ENCODE measurements at regions not wholly inside any gene's neighbourhood (a gene's known extent, or its start where the extent isn't known, plus 50 kb on each side); places are given as distances from the start of the nearest gene placed in this dataset.

DNA sequence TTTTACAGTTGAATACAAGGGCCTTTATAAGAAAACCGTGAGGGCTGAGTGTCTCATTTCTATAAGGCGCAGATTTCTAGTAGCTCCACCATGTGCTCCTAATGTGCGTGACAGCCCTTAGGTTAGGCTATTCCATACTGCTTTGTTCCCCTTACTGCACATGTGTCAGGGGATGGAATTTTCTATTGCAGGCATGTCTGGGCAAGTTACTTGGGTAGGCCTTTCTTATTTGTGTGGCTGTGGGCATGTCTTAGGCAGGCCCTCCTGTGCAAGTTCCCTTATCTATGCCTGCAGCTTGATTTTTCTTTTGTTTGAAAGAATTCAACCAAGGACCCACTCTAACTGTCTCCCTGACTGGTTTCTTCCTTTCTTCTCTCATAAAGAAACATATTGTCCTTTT is 434.2 kb upstream of the CNTN3 start:
- Histone ChIP-seq H2AFZ (ENCODE audit: low read length) (no peak overlapping the region), H3F3A (ENCODE audit: insufficient read depth, low read length) (no peaks in the 10 kb centered on the region), H3K4me2 (ENCODE audit: low read length) (no peak overlapping the region), H3K9me2 (ENCODE audit: low read depth, low read length) (no peaks in the 10 kb centered on the region), H3K27me3 (ENCODE audit: insufficient read depth, low read length) (no peaks in the 10 kb centered on the region), H3K9me3 (ENCODE audit: low read length) (no peaks in the 10 kb centered on the region), H3K36me3 (ENCODE audit: insufficient read depth, low read length) (no peaks in the 10 kb centered on the region), H3K27ac (ENCODE audit: low read depth, low read length, poor library complexity, severe bottlenecking) (no peak overlapping the region), H3K79me2 (ENCODE audit: insufficient read depth, low read length) (no peaks in the 10 kb centered on the region), H4K20me1 (ENCODE audit: insufficient read depth, low read length) (no peaks in the 10 kb centered on the region), H3K4me1 (ENCODE audit: insufficient read depth, low read length, severe bottlenecking) (no peaks in the 10 kb centered on the region), H3K4me3 (ENCODE audit: low read depth, low read length, poor library complexity, severe bottlenecking) (no peak overlapping the region), H3K9ac (ENCODE audit: low read length) (no peak overlapping the region)
- TF ChIP-seq EZH2 (IDR thresholded peaks at IDR 0.05; ENCODE audit: borderline replicate concordance, low read length) = no peak
- TF ChIP-seq, protein P1, sequence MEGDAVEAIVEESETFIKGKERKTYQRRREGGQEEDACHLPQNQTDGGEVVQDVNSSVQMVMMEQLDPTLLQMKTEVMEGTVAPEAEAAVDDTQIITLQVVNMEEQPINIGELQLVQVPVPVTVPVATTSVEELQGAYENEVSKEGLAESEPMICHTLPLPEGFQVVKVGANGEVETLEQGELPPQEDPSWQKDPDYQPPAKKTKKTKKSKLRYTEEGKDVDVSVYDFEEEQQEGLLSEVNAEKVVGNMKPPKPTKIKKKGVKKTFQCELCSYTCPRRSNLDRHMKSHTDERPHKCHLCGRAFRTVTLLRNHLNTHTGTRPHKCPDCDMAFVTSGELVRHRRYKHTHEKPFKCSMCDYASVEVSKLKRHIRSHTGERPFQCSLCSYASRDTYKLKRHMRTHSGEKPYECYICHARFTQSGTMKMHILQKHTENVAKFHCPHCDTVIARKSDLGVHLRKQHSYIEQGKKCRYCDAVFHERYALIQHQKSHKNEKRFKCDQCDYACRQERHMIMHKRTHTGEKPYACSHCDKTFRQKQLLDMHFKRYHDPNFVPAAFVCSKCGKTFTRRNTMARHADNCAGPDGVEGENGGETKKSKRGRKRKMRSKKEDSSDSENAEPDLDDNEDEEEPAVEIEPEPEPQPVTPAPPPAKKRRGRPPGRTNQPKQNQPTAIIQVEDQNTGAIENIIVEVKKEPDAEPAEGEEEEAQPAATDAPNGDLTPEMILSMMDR (IDR thresholded peaks at IDR 0.05; ENCODE audit: low read length) = no peak

DNA sequence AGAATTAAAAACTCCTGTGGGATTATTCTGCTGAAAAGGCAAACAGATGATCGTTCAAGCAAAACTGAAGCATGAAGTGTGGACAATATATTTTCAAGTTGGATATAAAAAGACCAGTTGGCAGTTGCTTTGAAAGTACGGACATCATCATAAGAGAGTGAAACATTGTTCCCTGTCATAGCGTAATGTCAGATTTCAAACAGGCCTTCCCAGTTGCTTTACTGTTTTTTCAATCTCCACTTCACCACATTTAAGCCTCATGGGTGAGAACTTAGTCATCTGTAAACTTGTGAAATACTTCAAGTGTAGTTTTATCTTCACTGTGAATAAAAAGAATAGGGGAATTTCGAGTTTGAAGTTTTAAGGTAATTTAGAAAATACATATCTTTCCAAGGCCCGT is 435.1 kb upstream of the CNTN3 start:
- no peak overlapping the region for H3K4me3 ChIP-seq (ENCODE audit: low read depth, low read length, poor library complexity, severe bottlenecking)
- TF ChIP-seq, protein P1 (IDR thresholded peaks at IDR 0.05; ENCODE audit: low read length) = no peak
- no peak for TF ChIP-seq EZH2 (IDR thresholded peaks at IDR 0.05; ENCODE audit: borderline replicate concordance, low read length)
- H3K4me2 ChIP-seq (ENCODE audit: low read length) = no peak overlapping the region
- no peaks in the 10 kb centered on the region for H3K79me2 ChIP-seq (ENCODE audit: insufficient read depth, low read length)
- no peaks in the 10 kb centered on the region for H3K36me3 ChIP-seq (ENCODE audit: insufficient read depth, low read length)
- H3K27ac ChIP-seq (ENCODE audit: low read depth, low read length, poor library complexity, severe bottlenecking) = no peak overlapping the region
- no peaks in the 10 kb centered on the region for H4K20me1 ChIP-seq (ENCODE audit: insufficient read depth, low read length)
- H3K9me3 ChIP-seq (ENCODE audit: low read length) = no peaks in the 10 kb centered on the region
- no peaks in the 10 kb centered on the region for H3K4me1 ChIP-seq (ENCODE audit: insufficient read depth, low read length, severe bottlenecking)
- no peak overlapping the region for H3K9ac ChIP-seq (ENCODE audit: low read length)
- no peak overlapping the region for H2AFZ ChIP-seq (ENCODE audit: low read length)
- H3F3A ChIP-seq (ENCODE audit: insufficient read depth, low read length) = no peaks in the 10 kb centered on the region
- no peaks in the 10 kb centered on the region for H3K27me3 ChIP-seq (ENCODE audit: insufficient read depth, low read length)
- H3K9me2 ChIP-seq (ENCODE audit: low read depth, low read length) = no peaks in the 10 kb centered on the region

DNA sequence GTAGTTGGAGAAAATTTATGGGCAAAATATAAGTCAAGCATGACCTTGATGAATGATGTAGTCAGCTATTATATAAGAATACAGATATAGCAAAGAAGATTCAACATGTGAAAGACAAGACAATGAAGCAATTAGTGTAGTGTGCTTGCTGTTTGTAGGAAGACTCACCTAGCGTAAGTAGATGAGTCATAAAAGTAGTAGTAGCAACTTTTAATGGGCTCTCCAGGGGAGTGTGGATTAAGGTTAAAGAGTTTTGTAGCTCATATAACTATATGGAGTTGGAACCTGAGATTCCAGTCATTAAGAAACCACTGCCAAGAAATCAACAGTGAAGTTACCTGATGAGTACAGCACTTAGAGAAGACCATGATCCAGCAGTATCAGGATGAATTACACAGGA is 444.7 kb upstream of the CNTN3 start:
- H3K9me2 ChIP-seq (ENCODE audit: low read depth, low read length) = no peaks in the 10 kb centered on the region
- H3K27me3 ChIP-seq (ENCODE audit: insufficient read depth, low read length) = no peaks in the 10 kb centered on the region
- H3K9ac ChIP-seq (ENCODE audit: low read length) = no peak overlapping the region
- no peak overlapping the region for H3K4me3 ChIP-seq (ENCODE audit: low read depth, low read length, poor library complexity, severe bottlenecking)
- H3K4me2 ChIP-seq (ENCODE audit: low read length) = no peak overlapping the region
- H3K27ac ChIP-seq (ENCODE audit: low read depth, low read length, poor library complexity, severe bottlenecking) = no peak overlapping the region
- no peaks in the 10 kb centered on the region for H3K79me2 ChIP-seq (ENCODE audit: insufficient read depth, low read length)
- H3K36me3 ChIP-seq (ENCODE audit: insufficient read depth, low read length) = no peaks in the 10 kb centered on the region
- no peaks in the 10 kb centered on the region for H3K9me3 ChIP-seq (ENCODE audit: low read length)
- no peaks in the 10 kb centered on the region for H4K20me1 ChIP-seq (ENCODE audit: insufficient read depth, low read length)
- no peak overlapping the region for H2AFZ ChIP-seq (ENCODE audit: low read length)
- H3K4me1 ChIP-seq (ENCODE audit: insufficient read depth, low read length, severe bottlenecking) = no peaks in the 10 kb centered on the region
- H3F3A ChIP-seq (ENCODE audit: insufficient read depth, low read length) = no peaks in the 10 kb centered on the region
- TF ChIP-seq, protein P1 (IDR thresholded peaks at IDR 0.05; ENCODE audit: low read length) = no peak
- TF ChIP-seq EZH2 (IDR thresholded peaks at IDR 0.05; ENCODE audit: borderline replicate concordance, low read length) = no peak

All from OCI-LY1 (cell line).